ENCODE measurements at regions not wholly inside any gene's neighbourhood (a gene's known extent, or its start where the extent isn't known, plus 50 kb on each side); places are given as distances from the start of the nearest gene placed in this dataset.

DNA sequence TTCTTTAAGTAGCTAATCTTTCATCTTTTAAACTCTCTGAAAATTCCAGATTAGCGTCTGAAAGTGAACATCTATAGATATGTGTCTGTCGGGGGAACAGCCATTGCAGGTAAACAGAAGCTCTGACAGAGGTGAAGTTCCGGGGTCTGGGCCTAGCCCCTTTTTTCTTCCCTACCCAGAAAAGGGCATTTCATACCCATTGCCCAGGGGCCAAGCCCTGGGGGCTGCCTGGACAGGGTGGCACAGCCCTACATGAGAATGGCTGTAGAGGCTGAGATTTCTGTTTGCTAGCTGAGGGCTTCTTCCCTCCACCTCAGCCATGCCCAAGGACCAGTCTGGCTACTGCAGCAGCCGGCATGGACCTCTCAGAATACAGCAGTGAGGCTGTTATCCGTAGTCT, 327.0 kb upstream of the PLET1 start:
- DNase-seq (ENCODE audit: low read depth in 2 of 2), result no peak

DNA sequence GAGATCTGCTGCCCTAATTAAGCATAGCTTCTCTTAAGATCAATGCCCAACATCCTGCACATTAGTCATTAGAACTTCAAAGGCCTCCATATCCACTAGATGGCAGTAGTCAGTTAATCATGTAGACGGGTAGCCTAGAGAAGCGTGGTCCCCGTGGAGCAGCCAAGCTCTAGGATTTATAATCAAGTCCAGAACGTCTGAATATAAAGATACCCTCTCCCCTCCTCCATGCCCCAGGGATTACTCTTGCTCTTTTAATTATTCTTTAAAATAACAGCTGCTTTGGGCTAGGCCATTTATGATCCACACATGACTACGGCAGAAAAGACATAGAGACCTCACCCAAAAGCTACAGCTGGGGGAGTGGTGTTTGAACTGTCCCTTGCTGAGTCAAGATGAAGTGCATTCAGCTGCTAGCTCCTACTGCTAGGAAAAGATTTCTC, 327.6 kb upstream of the PLET1 start:
- peak; percentile 71 to 76 for DNase-seq (ENCODE audit: low read depth in 2 of 2)

GRCh38 chr11:112589155-112589554, 328.5 kb upstream of the PLET1 start:
- DNase-seq (ENCODE audit: low read depth in 2 of 2), result no peak

DNA sequence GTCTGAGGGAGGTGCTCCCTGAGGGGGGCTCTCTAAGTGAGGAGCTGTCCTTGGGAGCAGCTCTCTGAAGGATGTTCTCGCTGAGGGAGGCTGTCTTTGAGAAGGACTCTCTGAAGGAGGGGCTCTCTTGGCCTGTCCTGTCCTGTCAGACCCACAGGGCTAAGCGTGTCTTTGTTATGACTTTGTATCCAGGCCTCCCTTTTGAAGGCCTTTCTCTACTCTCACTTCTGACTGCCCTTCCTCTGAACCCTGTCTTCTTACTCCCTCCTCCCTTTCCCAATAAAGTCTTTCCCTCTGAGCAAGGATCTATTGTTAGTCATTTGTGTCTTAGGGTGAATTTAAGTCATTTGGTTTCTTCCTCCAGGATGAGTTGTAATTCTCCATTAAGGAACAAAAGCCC, 330.1 kb upstream of the PLET1 start:
- DNase-seq (ENCODE audit: low read depth in 2 of 2), result no peak

DNA sequence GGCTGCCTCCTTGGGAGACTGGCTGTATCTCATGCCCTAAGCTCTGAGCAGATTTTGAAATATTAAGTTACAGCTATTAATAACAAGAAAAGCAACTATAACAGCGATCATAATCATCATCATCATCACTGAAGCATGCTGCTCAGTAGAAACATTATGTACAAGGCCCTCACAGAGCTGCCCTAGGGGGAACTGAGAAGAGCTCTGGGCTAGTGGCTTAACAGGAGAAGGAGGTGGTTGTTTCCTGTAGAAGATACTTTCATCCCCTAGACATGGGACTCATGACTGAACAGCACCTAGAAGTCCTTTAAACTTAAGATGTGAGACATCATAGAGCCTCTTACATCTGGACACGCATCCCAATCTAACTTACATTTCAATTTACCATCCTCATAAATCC, 332.8 kb upstream of the PLET1 start:
- DNase-seq (ENCODE audit: low read depth in 2 of 2), result no peak

DNA sequence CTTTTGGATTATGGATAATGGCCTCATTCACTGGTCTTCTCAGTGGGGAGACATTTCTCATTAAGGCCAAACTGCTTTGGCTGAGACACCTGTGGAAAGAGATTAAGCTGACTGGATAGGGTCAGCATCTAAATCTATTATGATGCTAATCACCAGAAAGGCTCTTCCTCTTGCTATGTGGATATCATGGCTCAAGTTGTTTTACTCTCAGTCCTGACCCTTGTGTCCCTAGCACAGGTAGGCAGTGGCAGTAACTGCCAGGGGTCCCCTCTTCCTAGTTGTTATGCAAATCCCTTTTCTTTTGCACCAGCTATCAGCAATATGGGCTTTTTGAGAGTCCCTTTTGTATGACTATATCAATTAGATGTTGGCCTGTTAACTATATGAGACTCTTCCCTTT, 335.7 kb upstream of the PLET1 start:
- DNase-seq (ENCODE audit: low read depth in 2 of 2), result no peak

- no peak for DNase-seq (ENCODE audit: low read depth in 2 of 2)
Measured at GRCh38 chr11:112597286-112597790, 336.7 kb upstream of the PLET1 start.

DNA sequence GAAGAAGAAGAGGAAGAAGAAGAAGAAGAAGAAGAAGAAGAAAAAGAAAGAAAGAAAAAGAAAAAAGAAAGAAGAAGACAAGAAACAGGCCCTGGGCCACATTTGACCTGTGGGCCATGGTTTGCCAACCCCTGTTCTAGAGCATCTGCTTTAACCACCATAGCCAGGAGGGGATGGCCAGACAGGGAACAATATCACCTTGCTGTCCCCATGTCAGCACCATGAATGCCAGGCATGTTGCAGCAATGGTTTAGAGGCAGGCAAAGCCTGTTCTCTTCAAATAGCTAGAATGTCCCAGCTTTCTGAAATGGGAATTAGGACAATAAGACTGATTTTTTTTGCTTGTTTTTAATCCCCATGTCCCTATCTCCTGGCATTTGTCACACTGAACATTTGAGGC, 338.6 kb upstream of the PLET1 start:
- DNase-seq (ENCODE audit: low read depth in 2 of 2), result no peak

DNA sequence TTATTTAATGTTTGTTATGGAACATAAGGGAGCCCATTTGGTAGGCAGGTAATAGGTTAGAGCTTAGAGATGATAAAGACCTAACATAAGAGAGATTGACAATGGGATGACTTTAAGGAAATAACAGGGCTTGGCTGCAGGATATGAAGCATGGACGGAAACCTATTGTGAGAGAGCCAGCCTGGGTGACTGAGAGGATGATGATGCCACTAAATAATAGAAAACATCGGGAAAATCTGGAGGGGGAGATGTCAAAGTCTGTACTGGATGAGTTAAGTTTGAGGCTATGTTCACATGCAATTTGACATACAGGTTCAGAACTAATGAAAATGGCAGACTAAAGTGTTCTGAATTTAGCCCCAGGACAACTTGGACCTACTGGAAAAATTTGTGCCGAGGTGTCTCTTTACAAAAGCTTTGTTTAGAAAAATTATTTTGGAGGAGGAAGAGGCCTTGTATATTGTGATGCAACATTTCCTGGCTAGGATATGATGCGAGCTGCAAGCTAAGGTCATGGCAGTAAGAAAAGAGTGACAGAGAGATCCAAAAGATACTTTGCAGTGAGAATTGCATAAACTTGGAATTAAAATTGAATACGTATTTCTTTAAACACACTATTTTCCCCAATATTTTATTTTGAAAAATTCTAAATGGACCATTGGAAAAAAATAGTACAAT, 339.3 kb upstream of the PLET1 start:
- no peak for DNase-seq (ENCODE audit: low read depth in 2 of 2)

GRCh38 chr11:112605093-112605666, 344.5 kb upstream of the PLET1 start:
- no peak for DNase-seq (ENCODE audit: low read depth in 2 of 2)

DNA sequence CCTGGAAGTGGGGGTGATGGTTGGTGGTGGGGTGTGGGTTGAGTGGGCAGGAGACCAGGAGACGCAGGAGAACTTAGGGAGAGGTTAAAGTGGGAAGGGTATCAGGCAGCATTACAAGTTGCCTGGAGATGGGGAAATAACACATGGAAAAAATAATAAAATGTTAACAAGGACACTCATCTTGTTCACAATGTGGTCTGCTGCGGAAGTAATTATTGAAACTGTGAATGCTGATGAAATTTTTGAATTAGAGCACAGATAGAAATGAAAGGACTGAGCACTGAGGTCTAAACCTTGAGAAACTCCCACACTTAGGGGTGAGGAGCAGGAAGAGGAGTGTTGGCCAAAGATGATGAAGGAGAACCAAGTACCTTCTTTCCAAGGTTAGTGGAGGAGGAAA, 346.0 kb upstream of the PLET1 start:
- DNase-seq (ENCODE audit: low read depth in 2 of 2), result no peak

GRCh38 chr11:112608509-112608908, 347.8 kb upstream of the PLET1 start:
- DNase-seq (ENCODE audit: low read depth in 2 of 2), result no peak

DNA sequence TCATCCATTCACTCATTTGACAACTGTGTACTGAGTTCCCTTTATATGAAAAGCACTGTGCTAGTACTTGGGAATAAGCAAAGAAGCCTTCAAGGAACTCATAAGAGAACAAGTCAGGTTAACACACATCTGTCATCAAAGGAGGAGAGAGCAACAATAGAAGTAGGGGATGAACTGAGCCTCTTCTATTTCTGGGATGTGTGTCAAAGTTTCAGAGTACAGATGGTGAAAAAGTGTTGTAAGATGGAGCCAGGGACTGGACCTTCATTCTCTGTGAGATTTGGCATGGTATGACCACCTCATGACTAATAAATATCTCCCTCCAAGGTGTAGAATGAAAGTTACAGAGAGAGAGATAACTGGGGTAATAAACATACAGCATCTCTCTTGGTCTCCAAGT, 349.8 kb upstream of the PLET1 start:
- no peak for DNase-seq (ENCODE audit: low read depth in 2 of 2)

GRCh38 chr11:112610996-112611750, 350.0 kb upstream of the NCAM1 start:
- no peak for DNase-seq (ENCODE audit: low read depth in 2 of 2)

GRCh38 chr11:112611771-112612170, 349.4 kb upstream of the NCAM1 start:
- no peak for DNase-seq (ENCODE audit: low read depth in 2 of 2)

- DNase-seq (ENCODE audit: low read depth in 2 of 2), result no peak
Measured at GRCh38 chr11:112612250-112612849, 348.9 kb upstream of the NCAM1 start.

GRCh38 chr11:112613051-112613972, 347.9 kb upstream of the NCAM1 start:
- DNase-seq (ENCODE audit: low read depth in 2 of 2), result peak; percentile 60 to 62

DNA sequence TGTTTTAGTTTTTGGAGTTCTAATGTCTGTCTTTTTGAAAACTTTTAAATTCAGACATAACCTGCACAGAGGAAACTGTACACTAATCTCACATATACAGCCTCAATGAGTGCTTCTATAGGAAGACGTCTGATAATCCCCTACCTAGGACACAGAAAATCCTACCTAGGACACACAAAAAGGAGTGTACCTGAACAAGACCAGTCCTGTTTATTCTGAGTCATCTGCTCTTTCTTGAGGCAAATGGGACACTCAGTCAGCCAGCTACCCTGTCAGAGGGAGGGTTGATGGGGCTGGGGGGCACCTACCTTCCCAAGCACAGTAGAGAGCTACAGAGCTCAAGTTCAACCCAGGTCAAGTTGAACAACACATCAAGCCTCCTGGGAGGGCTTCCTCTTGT, 346.6 kb upstream of the NCAM1 start:
- no peak for DNase-seq (ENCODE audit: low read depth in 2 of 2)

DNA sequence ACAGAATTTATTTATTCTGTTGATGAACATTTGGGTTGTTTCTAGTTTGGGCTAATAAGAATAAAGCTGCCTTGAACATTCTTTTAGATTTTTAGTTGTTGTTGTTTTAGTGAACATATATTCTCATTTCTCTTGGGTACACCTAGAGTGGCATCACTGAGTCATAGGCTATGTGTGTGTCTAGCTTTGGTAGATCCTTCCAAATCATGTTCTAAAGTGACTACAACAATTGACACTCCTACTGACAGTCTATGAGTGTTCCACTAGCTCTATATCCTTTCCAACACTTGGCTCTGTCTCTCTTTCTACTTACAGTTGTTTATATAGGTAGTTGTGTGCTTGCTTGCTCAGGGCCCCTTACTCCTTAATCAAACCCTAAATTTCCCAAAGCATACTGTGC, 346.0 kb upstream of the NCAM1 start:
- DNase-seq (ENCODE audit: low read depth in 2 of 2), result no peak

DNA sequence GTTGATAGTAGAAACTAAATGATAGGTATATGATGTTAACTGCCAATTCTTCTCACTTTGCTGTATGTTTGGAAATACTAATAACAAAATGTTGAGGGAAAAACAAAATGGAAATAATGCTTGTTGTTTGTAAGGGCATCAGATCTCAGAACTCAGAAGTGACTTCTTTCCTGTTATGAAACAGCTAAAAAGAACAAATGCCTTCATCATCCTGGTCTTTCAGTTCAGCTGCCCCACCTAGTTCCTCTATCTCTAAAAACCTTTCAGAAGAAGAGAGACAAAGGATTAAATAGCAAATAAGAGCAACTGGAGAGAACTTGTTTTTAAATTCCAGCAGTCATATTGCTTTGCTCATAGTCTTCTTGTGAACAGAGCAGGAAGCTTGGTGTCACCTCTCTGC, 345.3 kb upstream of the NCAM1 start:
- no peak for DNase-seq (ENCODE audit: low read depth in 2 of 2)

DNA sequence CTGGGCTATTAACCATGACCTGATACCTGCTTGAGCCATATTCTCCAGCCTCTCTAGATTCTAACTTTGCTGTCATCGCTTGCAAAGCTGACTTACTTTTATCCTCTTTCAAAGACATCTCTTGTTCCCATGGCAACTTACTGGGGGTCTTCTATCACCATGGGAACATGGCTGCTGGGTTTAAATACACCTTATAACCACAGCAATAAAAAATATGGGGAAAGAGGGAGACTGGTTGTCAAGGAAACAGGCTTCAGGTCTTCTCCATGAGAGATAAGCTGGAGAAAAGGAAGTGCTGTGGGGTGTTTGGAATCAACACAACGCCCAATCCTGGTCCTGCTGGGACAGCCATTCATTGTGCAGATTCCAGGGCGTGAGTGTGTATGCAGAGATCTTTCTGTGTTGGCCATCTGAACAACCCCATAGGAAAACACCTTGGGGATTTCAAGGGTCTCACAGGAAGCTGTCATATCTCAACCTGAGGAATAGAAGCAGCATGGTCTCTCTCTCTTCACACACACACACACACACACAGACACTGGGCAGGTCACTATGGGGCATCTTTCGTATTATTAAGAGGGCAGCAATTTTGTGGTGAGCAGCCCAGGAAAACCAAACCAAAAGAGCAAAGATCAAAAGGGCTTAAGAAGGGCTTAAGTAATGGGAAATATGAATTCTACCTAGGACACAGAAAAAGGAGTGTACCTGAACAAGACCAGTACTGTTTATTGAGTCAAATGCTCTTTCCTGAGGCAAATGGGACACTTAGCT, 344.7 kb upstream of the NCAM1 start:
- no peak for DNase-seq (ENCODE audit: low read depth in 2 of 2)
